COR-L47 (cell line): ENCODE measurements at regions not wholly inside any gene's neighbourhood (a gene's known extent, or its start where the extent isn't known, plus 50 kb on each side); places are given as distances from the start of the nearest gene placed in this dataset.

ENCODE experiments used
- DNase-seq: peaks from one replicate; lab custom pipeline; 2025; lab: John Stamatoyannopoulos, UW

DNA sequence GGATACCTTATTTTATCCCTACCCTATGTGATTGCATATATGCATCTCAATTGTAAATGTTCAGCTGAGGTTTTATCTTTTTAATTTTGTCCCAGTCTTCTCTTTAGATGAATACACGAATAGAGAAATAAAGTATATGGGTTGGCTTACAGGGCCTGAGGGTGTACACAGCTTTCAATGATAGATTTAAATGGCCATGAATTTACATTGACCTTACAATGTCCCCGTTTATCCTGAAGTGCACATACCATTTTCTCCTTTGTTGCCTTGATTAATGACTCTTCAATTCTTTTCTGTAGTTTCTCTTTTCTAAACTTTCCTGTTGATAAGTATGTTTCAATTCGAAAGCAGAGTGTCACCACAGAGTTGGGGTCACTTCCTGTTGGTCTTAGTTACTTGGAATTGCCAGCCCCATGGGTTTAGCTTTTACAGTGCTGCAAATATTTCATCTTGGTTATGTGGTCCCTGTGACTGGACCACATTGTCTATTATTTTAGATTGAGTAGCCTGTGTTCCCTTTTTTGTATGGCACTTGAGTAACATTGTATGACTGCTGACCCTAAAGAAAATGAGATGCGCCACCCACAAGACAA, 1616.3 kb upstream of the ACVR2A start:
- no peak for DNase-seq

DNA sequence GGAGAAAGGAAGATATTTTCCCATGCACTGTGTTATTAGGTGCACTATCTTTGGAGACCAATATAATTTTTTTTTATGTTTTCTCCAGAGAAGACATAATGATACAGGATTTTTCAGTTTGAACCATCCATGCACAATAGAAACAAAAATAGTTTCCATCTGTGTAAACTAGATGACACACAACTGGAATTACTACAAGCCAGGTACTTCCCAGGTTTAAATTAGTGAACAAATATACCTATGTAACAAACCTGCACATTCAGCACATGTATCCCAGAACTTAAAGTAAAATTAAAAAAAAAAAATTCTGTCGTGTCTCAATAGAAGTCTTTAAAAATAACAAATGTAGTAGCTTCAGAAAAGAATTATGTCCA, 1616.8 kb upstream of the ACVR2A start:
- DNase-seq: no peak

GRCh38 chr2:146227152-146228019, 1617.4 kb upstream of the ACVR2A start:
- DNase-seq: no peak

- no peak for DNase-seq
Observed at GRCh38 chr2:146226077-146226476, 1618.8 kb upstream of the ACVR2A start.

GRCh38 chr2:146221826-146222225, 1623.0 kb upstream of the ACVR2A start:
- no peak for DNase-seq

DNA sequence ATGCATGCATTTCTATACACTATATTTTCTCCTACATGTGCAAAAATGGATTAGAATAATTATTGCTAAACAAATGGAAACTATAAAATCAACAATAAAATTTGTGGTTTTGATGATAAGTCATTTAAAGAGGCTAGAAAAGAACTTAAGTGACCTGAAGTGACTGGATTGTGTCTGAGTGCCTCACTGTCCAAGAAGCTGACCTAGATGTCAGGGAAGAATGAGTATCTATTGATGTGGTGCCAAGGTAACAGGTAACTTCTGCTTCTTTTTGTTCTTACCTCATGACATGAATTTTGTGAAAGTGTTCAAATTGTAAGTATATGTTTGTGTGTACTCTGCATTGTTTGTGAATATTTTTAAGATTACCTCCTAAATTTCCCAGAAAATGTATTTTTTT, 1623.9 kb upstream of the ACVR2A start:
- no peak for DNase-seq

DNA sequence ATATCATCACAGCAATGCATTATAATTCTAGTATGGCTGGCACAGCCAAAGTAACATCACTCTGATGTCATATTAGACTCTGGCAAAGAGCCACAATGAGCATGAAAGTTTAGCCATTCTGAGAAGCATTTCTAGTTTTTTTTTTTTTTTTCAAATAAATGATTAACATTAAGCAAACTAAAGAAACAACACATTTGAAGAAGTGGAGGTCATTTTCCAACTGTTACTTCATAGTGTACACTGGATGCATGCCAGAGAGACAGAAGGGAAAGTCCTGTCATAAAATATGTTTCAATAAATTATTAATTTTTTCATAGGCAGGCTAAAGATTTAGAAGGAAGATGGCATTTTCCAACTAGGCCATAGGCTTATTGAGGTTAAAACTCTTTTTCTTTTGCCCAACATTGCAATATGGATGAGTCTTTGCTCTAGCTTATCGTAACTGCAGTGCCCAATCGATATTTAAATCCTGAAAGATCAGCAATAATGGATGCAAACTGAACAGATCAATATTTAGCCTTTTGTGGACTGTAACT, 1630.4 kb upstream of the ACVR2A start:
- DNase-seq: no peak

DNA sequence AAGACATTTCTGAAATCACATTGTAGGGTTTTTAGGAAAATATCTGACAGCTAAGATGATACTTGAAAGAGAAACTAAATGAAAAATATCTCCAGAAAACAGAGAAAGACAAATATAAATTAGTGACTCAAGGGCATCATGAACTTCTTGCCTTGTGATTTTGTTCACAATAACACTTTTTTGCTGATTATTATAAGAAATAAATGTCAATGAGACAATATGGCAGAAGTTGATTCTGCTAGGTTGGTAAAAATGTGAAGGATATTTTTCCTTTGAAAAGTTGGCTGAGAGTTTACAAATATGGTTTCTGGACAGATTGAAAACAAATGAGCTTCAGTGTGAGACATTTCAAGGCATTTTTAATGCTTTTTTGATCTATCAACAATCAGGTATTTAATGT, 1631.2 kb upstream of the ACVR2A start:
- no peak for DNase-seq

- no peak for DNase-seq
Observed at GRCh38 chr2:146212602-146213001, 1632.2 kb upstream of the ACVR2A start.

- no peak for DNase-seq
Observed at GRCh38 chr2:146209842-146210275, 1635.0 kb upstream of the ACVR2A start.

GRCh38 chr2:146207901-146208300, 1636.9 kb upstream of the ACVR2A start:
- DNase-seq: no peak

GRCh38 chr2:146207417-146207816, 1637.4 kb upstream of the ACVR2A start:
- DNase-seq: no peak

DNA sequence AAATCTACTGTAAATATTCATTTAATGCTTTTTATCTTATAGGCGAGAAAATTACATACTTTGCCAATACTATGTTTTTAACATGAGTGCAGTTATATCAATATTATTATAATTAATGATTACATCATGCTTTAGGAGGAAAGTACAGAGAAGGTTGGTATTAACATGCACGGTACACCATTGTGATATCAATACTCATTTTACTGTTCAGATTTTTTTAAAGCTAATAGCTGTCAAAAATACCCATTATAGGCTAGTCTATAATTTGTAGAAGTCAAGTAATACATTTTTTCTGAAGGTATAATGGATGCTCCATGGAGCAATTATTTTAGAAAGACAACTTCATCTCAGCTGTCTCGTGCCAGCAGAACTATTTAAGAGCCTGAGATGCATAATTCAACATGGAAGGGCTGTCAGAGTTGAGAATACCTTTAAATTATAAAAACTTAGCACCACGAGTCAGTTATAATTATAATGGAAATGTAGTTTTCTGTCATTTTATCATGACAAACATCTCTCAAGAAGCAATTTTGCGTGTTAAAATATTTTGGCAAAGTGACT, 1641.7 kb upstream of the ACVR2A start:
- DNase-seq: no peak

DNA sequence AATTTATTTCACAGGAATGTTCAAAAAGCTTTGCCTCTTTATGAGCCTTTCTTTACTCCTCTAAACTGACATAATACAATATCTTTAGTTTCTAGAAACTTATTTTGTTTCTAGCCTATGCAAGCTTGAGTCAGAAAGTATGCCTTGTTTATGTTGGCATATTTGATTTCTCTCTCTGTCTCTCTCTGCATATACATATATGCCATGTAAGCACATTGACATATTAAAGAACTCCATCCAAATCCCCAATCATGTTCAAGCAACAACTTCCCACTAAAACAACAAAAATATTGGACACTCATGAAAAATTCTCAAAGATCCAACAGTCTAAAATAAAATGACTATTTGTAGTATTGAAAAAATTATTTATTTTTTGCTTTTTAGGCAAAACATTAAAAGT, 1651.2 kb upstream of the ACVR2A start:
- no peak for DNase-seq

DNA sequence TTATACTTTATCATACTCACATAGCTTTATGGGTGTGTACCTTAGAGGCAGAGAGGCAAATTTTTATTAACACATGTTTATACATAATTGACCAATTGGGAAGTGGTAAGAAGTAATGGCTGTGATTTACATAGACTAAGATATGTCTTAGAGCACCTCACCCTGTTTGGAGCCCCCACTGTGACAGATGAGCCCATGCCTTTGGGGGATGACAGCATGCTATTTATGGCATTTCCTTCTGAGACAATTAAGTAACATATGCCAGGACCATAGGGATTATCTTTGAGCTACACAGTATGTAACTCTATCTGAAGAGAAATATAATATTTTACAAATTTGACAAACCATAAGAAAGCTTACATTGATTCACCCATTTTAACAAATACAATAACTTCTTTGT, 1655.3 kb upstream of the ACVR2A start:
- DNase-seq: no peak

DNA sequence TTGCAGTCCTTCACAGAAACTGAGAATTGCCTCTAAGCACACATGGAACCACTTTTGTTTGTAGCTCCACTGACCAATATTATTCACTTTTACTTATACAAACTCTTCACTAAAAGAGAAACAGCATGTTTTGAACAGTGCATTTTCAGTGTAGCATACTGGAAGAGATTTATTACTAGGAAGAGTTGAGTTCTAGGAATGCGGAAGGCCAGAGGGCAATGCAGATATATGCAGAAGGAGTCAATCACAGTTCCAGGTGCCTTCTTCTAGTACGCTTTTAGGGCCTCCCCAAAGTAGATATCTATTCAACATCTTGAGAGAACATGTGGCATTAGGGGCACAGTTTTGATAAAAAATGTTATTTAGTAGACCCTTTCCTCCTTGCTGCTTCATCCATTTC, 1654.0 kb upstream of the ZEB2 start:
- DNase-seq: no peak

DNA sequence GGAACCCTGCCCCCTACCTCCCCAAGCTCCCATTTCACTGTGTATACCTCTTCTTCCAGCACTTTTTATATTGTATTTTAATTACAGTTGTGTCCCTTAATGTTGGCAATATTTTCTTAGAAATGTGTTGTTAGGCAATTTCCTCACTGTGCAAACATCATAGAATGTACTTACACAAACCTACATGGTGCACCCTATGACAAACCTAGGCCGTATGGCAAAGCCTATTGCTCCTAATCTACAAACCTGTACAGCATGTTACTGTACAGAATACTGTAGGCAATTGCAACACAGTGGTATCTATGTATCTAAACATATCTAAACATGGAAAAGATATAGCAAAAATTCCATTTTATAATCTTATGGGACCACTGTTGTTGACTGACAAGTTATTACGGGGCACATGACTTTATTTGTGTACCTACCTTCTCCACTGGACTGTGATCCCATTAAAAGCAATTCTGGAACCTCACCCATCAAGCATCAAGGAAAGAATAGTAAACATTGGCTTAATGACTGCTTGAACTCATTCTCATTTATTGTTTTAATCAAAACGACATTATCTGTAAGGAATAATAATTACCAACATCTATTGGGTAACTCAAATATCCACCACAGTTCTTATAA, 1641.5 kb upstream of the ZEB2 start:
- DNase-seq: no peak

DNA sequence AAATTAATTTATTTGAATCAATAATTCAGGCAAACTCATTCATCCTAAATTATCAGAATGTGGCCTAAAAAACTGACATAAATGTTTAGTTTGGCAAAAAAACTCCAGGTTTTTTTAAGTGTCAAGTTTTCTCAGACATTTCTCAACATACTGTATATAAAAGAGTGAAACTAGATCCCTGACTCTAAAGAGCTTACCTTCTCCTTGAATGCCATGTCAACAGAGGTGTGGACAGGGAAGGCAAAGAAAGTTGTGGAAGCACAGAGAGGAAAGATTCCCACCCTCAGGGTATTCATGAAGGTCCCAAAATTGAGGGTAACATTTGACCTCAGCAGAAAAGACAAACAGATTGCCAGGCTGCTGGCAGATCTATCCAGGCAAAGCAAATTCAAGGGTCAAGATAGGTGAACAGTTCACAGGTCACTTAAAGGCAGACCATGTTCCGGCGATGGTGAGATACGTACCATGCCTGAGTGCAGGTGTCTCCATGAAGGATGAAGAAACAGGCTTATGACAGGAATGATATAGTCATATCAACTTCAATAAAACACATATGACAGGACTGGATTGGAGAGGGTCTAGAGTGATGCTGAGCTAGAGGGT, 1638.3 kb upstream of the ZEB2 start:
- no peak for DNase-seq

DNA sequence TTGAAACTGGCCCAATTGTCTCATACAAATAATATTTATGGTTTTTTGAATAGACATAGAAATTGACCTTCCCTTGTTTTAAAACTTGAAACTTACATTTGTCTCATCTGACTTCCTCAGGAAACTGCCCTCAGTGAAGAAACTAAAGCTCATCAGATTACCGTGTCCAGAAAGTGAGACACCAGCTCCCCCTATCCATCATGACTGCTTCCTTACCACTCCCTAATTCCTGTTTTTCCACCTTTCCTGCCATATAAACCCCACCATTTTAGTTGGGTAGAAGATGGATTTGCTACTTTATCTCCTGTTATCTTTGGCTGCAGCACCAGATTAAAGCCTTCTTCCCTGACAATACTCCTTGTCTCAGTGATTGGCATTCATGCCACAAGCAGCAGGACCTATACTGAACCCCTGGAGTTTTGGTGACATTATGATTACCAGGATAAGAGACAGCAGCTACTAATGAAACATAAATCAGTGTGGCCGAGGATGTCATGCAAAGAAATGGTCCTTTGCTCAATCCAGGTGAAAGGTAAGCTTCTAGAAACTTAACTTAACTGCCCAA, 1627.6 kb upstream of the ZEB2 start:
- DNase-seq: no peak

- no peak for DNase-seq
Observed at GRCh38 chr2:146143971-146144370, 1624.1 kb upstream of the ZEB2 start.

- no peak for DNase-seq
Observed at GRCh38 chr2:146138820-146139219, 1618.9 kb upstream of the ZEB2 start.

DNA sequence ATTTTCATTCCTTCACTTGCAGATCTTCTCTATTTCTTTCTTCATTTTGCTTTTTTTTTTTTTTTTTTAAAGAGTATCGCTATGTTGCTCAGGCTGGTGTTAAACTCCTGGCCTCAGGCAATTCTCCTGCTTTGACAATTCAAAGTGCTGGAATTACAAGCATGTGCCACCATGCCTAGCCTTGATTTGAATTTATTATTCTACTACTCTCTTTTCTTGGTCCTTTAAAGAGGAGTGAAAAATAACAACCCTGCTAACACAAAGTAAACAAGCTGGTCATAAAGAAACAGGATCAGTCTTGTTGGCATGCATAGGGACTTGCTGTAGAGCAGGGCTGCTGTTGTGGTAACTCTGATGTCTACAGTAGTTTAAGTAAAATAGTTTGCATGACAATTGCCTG, 1615.3 kb upstream of the ZEB2 start:
- no peak for DNase-seq
